ENCODE measurements at regions not wholly inside any gene's neighbourhood (a gene's known extent, or its start where the extent isn't known, plus 50 kb on each side); places are given as distances from the start of the nearest gene placed in this dataset.

- TF ChIP-seq CTCF (IDR thresholded peaks at IDR 0.05) = no peak
- TF ChIP-seq POLR2A (IDR thresholded peaks at IDR 0.05) = no peak
- no peak for TF ChIP-seq POLR2AphosphoS5 (IDR thresholded peaks at IDR 0.05)
- no peak for TF ChIP-seq EP300 (IDR thresholded peaks at IDR 0.05)
These were observed 120.6 kb downstream of the IRF8 start for GRCh38 chr16:86019446-86020047.
